ENCODE measurements at regions not wholly inside any gene's neighbourhood (a gene's known extent, or its start where the extent isn't known, plus 50 kb on each side); places are given as distances from the start of the nearest gene placed in this dataset.

DNA sequence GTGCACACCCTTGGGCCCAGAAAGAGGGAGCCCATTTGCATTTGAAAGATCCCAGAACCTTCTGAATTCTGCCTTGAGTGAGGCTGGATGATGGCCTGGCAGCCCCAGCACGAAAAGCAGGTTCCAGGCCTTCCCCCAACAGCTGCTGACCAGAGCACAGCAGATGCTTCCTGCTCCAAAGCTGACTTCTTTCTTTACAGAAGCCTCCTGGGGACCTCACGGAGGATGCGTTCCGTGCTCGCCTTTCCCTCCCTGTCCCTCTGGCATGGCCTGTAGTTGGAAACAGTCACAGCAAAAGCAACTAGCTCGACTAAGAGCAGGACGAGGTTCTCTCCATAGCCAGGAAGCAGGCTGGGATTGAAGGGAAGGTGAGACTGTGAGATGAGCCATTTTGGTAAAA, 107.7 kb upstream of the B3GAT1 start:
- Histone ChIP-seq H3K9me3 (ENCODE audit: control insufficient read depth in 1 of 2, low read length in 2 of 2) (no peaks in the 10 kb centered on the region), H3K4me3 (ENCODE audit: low read depth in 1 of 2, low read length in 2 of 2) (no peak overlapping the region), H3K27me3 (ENCODE audit: low read depth, low read length) (no peaks in the 10 kb centered on the region)

DNA sequence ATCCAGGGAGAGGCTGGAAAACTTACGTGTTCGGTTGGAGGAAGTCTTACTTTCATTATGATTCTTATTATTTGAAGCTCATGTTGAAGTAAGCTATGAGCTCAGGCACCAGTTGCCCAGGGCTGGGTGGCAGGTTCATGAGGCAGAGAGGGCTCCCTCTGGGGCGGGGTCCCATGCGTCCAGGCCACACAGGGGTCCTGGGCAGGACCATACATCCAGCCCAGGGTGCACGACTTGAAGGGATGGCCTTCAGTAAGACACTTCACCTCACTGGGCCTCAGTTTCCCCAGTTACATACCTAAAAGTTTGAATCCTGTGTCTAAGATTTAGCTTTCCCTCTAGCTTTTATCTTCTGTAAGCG, 107.3 kb upstream of the B3GAT1 start:
- Histone ChIP-seq H3K9me3 (ENCODE audit: control insufficient read depth in 1 of 2, low read length in 2 of 2) (no peaks in the 10 kb centered on the region), H3K27ac (ENCODE audit: low read length) (no peak overlapping the region), H3K4me1 (ENCODE audit: control insufficient read depth in 1 of 2, insufficient read depth in 2 of 2, low read length in 2 of 2) (no peaks in the 10 kb centered on the region), H3K27me3 (ENCODE audit: low read depth, low read length) (no peaks in the 10 kb centered on the region), H3K4me3 (ENCODE audit: low read depth in 1 of 2, low read length in 2 of 2) (no peak overlapping the region), H3K36me3 (ENCODE audit: control insufficient read depth in 1 of 2, insufficient read depth in 2 of 2, low read length in 2 of 2) (no peaks in the 10 kb centered on the region)

More for the DNA sequence above, 107.7 kb upstream of the B3GAT1 start:
- Histone ChIP-seq H3K4me1 (ENCODE audit: control insufficient read depth in 1 of 2, insufficient read depth in 2 of 2, low read length in 2 of 2) (no peaks in the 10 kb centered on the region), H3K36me3 (ENCODE audit: control insufficient read depth in 1 of 2, insufficient read depth in 2 of 2, low read length in 2 of 2) (no peaks in the 10 kb centered on the region), H3K27ac (ENCODE audit: low read length) (no peak overlapping the region)

- H3K27me3 ChIP-seq (ENCODE audit: low read depth, low read length), result no peaks in the 10 kb centered on the region
- no peaks in the 10 kb centered on the region for H3K4me1 ChIP-seq (ENCODE audit: control insufficient read depth in 1 of 2, insufficient read depth in 2 of 2, low read length in 2 of 2)
- H3K27ac ChIP-seq (ENCODE audit: low read length), result no peak overlapping the region
- H3K36me3 ChIP-seq (ENCODE audit: control insufficient read depth in 1 of 2, insufficient read depth in 2 of 2, low read length in 2 of 2), result no peaks in the 10 kb centered on the region
- no peak overlapping the region for H3K4me3 ChIP-seq (ENCODE audit: low read depth in 1 of 2, low read length in 2 of 2)
- H3K9me3 ChIP-seq (ENCODE audit: control insufficient read depth in 1 of 2, low read length in 2 of 2), result no peaks in the 10 kb centered on the region
Observed at GRCh38 chr11:134518616-134519389, 106.8 kb upstream of the B3GAT1 start.

GRCh38 chr11:134517621-134518293, 105.7 kb upstream of the B3GAT1 start:
- H3K9me3 ChIP-seq (ENCODE audit: control insufficient read depth in 1 of 2, low read length in 2 of 2), result no peaks in the 10 kb centered on the region
- no peaks in the 10 kb centered on the region for H3K36me3 ChIP-seq (ENCODE audit: control insufficient read depth in 1 of 2, insufficient read depth in 2 of 2, low read length in 2 of 2)
- H3K4me1 ChIP-seq (ENCODE audit: control insufficient read depth in 1 of 2, insufficient read depth in 2 of 2, low read length in 2 of 2), result no peaks in the 10 kb centered on the region
- H3K4me3 ChIP-seq (ENCODE audit: low read depth in 1 of 2, low read length in 2 of 2), result no peak overlapping the region
- no peak overlapping the region for H3K27ac ChIP-seq (ENCODE audit: low read length)
- H3K27me3 ChIP-seq (ENCODE audit: low read depth, low read length), result no peaks in the 10 kb centered on the region

DNA sequence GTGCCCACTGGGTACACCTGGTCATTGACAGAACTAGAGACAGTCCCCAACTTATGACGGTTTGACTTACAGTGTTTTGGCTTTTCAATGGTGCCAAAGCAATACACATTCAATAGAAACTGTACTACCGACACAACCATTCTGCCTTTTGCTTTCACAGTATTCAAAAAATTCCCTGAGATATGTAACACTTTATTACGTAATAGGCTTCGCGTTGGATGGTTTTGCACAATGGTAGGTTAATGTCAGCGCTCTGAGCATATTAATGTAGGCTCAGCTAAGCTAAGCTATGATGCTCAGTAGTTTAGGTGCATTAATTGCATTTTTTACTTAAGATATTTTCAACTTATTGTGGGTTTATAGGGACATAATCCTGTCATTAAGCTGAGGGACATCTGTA, 105.1 kb upstream of the B3GAT1 start:
- H3K27ac ChIP-seq (ENCODE audit: low read length), result no peak overlapping the region
- H3K36me3 ChIP-seq (ENCODE audit: control insufficient read depth in 1 of 2, insufficient read depth in 2 of 2, low read length in 2 of 2), result no peaks in the 10 kb centered on the region
- H3K4me3 ChIP-seq (ENCODE audit: low read depth in 1 of 2, low read length in 2 of 2), result no peak overlapping the region
- no peaks in the 10 kb centered on the region for H3K27me3 ChIP-seq (ENCODE audit: low read depth, low read length)
- H3K9me3 ChIP-seq (ENCODE audit: control insufficient read depth in 1 of 2, low read length in 2 of 2), result no peaks in the 10 kb centered on the region
- no peaks in the 10 kb centered on the region for H3K4me1 ChIP-seq (ENCODE audit: control insufficient read depth in 1 of 2, insufficient read depth in 2 of 2, low read length in 2 of 2)

DNA sequence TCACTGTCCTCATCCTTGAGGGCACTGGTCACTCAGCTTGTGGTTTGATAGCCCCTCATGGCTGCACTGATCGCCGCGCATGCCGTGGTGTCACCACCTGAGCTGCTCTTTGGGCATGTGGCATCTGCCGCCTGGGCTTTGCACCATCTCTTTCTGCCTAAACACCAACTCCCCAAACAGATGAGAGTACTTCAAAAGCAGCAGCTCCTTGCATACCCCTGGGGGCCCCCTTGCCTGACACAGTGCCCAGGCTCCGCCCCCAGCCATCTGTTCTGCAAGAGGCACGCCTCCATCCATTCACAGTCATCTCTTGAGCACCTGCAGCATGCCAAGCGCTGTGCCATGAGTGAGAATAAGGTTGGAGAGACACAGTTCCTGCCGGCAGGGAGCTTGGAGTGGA, 104.5 kb upstream of the B3GAT1 start:
- H3K27me3 ChIP-seq (ENCODE audit: low read depth, low read length), result no peaks in the 10 kb centered on the region
- no peaks in the 10 kb centered on the region for H3K9me3 ChIP-seq (ENCODE audit: control insufficient read depth in 1 of 2, low read length in 2 of 2)
- no peak overlapping the region for H3K4me3 ChIP-seq (ENCODE audit: low read depth in 1 of 2, low read length in 2 of 2)
- no peaks in the 10 kb centered on the region for H3K4me1 ChIP-seq (ENCODE audit: control insufficient read depth in 1 of 2, insufficient read depth in 2 of 2, low read length in 2 of 2)
- no peaks in the 10 kb centered on the region for H3K36me3 ChIP-seq (ENCODE audit: control insufficient read depth in 1 of 2, insufficient read depth in 2 of 2, low read length in 2 of 2)
- H3K27ac ChIP-seq (ENCODE audit: low read length), result no peak overlapping the region

GRCh38 chr11:134515081-134515960, 103.3 kb upstream of the B3GAT1 start:
- no peak overlapping the region for H3K27ac ChIP-seq (ENCODE audit: low read length)
- H3K27me3 ChIP-seq (ENCODE audit: low read depth, low read length), result no peaks in the 10 kb centered on the region

DNA sequence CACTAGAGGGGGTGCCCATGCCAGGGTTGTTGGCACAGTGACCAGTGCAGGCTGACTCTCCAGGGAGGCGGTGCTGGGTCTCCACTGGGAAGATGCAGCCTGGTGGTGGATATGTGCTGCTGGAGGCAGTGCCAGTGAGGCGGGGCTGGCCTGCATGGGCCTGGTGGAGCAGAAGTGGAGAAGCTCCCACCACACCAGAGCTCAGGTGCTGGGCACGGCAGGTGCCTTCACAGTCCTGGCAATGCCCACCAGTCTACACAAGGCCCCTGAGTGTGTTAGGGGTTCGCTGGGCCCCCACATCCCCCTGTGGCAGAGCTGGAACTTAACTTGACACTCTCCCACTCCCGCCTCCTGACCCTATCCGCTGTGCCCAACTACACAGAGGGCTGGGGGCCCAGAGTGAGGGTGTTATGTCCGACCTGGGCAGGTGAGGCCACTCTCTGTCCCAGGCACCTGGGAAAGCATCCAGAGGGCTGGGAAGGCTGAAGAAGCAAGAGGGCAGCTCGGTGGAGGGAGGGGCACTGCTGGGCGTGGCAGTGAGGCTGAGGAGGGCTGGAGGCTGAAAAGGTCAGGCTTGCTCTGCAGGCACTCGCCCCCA, 102.4 kb upstream of the B3GAT1 start:
- no peaks in the 10 kb centered on the region for H3K36me3 ChIP-seq (ENCODE audit: control insufficient read depth in 1 of 2, insufficient read depth in 2 of 2, low read length in 2 of 2)
- H3K27me3 ChIP-seq (ENCODE audit: low read depth, low read length), result no peaks in the 10 kb centered on the region
- H3K9me3 ChIP-seq (ENCODE audit: control insufficient read depth in 1 of 2, low read length in 2 of 2), result no peaks in the 10 kb centered on the region
- no peaks in the 10 kb centered on the region for H3K4me1 ChIP-seq (ENCODE audit: control insufficient read depth in 1 of 2, insufficient read depth in 2 of 2, low read length in 2 of 2)
- H3K4me3 ChIP-seq (ENCODE audit: low read depth in 1 of 2, low read length in 2 of 2), result no peak overlapping the region
- H3K27ac ChIP-seq (ENCODE audit: low read length), result no peak overlapping the region

More at GRCh38 chr11:134515081-134515960, 103.3 kb upstream of the B3GAT1 start:
- no peak overlapping the region for H3K4me3 ChIP-seq (ENCODE audit: low read depth in 1 of 2, low read length in 2 of 2)
- H3K4me1 ChIP-seq (ENCODE audit: control insufficient read depth in 1 of 2, insufficient read depth in 2 of 2, low read length in 2 of 2), result no peaks in the 10 kb centered on the region
- no peaks in the 10 kb centered on the region for H3K36me3 ChIP-seq (ENCODE audit: control insufficient read depth in 1 of 2, insufficient read depth in 2 of 2, low read length in 2 of 2)
- no peaks in the 10 kb centered on the region for H3K9me3 ChIP-seq (ENCODE audit: control insufficient read depth in 1 of 2, low read length in 2 of 2)

GRCh38 chr11:134513585-134514120, 101.6 kb upstream of the B3GAT1 start:
- Histone ChIP-seq H3K27me3 (ENCODE audit: low read depth, low read length) (no peaks in the 10 kb centered on the region), H3K36me3 (ENCODE audit: control insufficient read depth in 1 of 2, insufficient read depth in 2 of 2, low read length in 2 of 2) (no peaks in the 10 kb centered on the region), H3K4me3 (ENCODE audit: low read depth in 1 of 2, low read length in 2 of 2) (no peak overlapping the region), H3K4me1 (ENCODE audit: control insufficient read depth in 1 of 2, insufficient read depth in 2 of 2, low read length in 2 of 2) (no peaks in the 10 kb centered on the region), H3K27ac (ENCODE audit: low read length) (no peak overlapping the region), H3K9me3 (ENCODE audit: control insufficient read depth in 1 of 2, low read length in 2 of 2) (no peaks in the 10 kb centered on the region)

DNA sequence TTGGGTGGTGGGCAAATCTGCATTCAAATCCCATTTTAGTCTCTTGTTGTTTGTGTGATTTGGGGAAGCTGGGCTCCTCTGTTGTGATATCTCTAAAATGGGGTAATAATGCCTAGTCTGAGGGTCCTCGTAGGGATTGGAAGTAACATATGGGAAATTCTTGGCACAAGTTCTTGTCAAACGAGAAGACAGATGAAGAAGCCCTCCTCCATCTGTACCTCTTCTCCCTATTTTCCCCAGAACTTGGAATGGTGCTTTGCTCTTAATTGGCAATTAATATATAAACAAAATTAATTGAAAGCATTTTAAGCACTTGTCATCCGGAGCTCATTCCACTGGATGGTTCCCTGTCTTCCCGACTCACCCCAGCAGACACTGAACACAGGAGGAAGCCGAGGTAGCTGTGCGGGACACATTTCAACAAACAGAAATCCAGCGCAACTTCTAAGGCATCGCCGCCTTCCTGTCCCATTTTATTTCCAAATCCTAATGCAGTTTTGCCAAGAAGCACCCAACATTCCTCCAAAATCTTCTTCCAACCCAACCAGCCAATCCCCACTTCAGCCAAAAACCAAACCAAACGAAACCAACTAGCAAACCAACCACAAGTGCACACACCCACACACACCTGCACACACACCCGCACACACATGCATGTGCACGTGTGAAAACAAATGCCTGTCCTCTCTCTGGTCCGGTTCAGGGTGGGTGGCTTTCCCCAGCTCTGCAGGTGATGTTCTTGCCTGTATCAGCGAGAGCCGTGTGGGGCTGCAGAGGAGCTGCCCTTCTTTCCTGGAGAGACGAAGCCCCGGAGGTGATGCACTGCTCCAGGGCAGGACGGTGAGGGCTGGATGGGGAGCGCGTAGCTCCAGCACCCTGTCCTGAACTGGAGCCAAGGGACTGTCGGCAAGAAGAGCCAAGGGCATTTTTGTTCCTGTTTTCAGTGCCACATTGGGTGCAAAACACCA, 100.8 kb upstream of the B3GAT1 start:
- H3K4me3 ChIP-seq (ENCODE audit: low read depth in 1 of 2, low read length in 2 of 2), result no peak overlapping the region
- H3K9me3 ChIP-seq (ENCODE audit: control insufficient read depth in 1 of 2, low read length in 2 of 2), result no peaks in the 10 kb centered on the region
- no peaks in the 10 kb centered on the region for H3K36me3 ChIP-seq (ENCODE audit: control insufficient read depth in 1 of 2, insufficient read depth in 2 of 2, low read length in 2 of 2)
- H3K4me1 ChIP-seq (ENCODE audit: control insufficient read depth in 1 of 2, insufficient read depth in 2 of 2, low read length in 2 of 2), result no peaks in the 10 kb centered on the region
- no peaks in the 10 kb centered on the region for H3K27me3 ChIP-seq (ENCODE audit: low read depth, low read length)
- no peak overlapping the region for H3K27ac ChIP-seq (ENCODE audit: low read length)
